Activated CD4-positive, CD25-positive, alpha-beta regulatory T cell treated with anti-CD3 and anti-CD28 coated beads, Interleukin-2, amount 50 U/mL, for 16 hours (primary cell): ENCODE measurements at regions not wholly inside any gene's neighbourhood (a gene's known extent, or its start where the extent isn't known, plus 50 kb on each side); places are given as distances from the start of the nearest gene placed in this dataset.
"Not testable (repeated sequence)": the region's sequence is repeated elsewhere in the genome, so short reads cannot be mapped to it uniquely, and the experiment has no call there.

Experiments
- DNase-seq: peaks from one replicate; pipeline ENCODE4 v3.0.0-alpha.2; 2020; ENCODE audit warnings: low read depth, low spot score

GRCh38 chr10:94124147-94124546 lies 130.4 kb downstream of the PLCE1 start:
- not testable (repeated sequence) for DNase-seq

- not testable (repeated sequence) for DNase-seq
These were observed 131.5 kb downstream of the PLCE1 start for GRCh38 chr10:94125268-94125667.

- no peak for DNase-seq
These were observed 132.1 kb downstream of the PLCE1 start for GRCh38 chr10:94125856-94126255.

- DNase-seq: no peak
These were observed 135.8 kb downstream of the PLCE1 start for GRCh38 chr10:94129393-94130130.

- no peak for DNase-seq
These were observed 138.2 kb downstream of the PLCE1 start for GRCh38 chr10:94131885-94132284.

- no peak for DNase-seq
These were observed 139.5 kb downstream of the PLCE1 start for GRCh38 chr10:94133239-94133638.

- no peak for DNase-seq
These were observed 144.0 kb downstream of the PLCE1 start for GRCh38 chr10:94137747-94138146.

GRCh38 chr10:94138391-94138790 lies 144.7 kb downstream of the PLCE1 start:
- DNase-seq: no peak

- no peak for DNase-seq
These were observed 149.5 kb downstream of the PLCE1 start for GRCh38 chr10:94143261-94143660.

- no peak for DNase-seq
These were observed 152.6 kb downstream of the PLCE1 start for GRCh38 chr10:94146313-94146712.

- DNase-seq: no peak
These were observed 153.0 kb downstream of the PLCE1 start for GRCh38 chr10:94146746-94147145.

- no peak for DNase-seq
These were observed 156.0 kb downstream of the PLCE1 start for GRCh38 chr10:94149702-94150101.

- no peak for DNase-seq
These were observed 156.9 kb downstream of the PLCE1 start for GRCh38 chr10:94150541-94151184.

GRCh38 chr10:94155722-94156271 lies 162.1 kb downstream of the PLCE1 start:
- DNase-seq: no peak

- no peak for DNase-seq
These were observed 162.7 kb downstream of the PLCE1 start for GRCh38 chr10:94156453-94156852.

- not testable (repeated sequence) for DNase-seq
These were observed 171.5 kb downstream of the PLCE1 start for GRCh38 chr10:94165158-94165611.

GRCh38 chr10:94172332-94172731 lies 178.6 kb downstream of the PLCE1 start:
- no peak for DNase-seq

- no peak for DNase-seq
These were observed 179.9 kb downstream of the PLCE1 start for GRCh38 chr10:94173594-94173993.

GRCh38 chr10:94174838-94175237 lies 181.1 kb downstream of the PLCE1 start:
- DNase-seq: no peak

- DNase-seq: no peak
These were observed 184.1 kb downstream of the NOC3L start for GRCh38 chr10:94178475-94179253.

- DNase-seq: no peak
These were observed 182.2 kb downstream of the NOC3L start for GRCh38 chr10:94180576-94180975.

GRCh38 chr10:94183666-94184264 lies 179.0 kb downstream of the NOC3L start:
- no peak for DNase-seq
